ENCODE measurements at regions not wholly inside any gene's neighbourhood (a gene's known extent, or its start where the extent isn't known, plus 50 kb on each side); places are given as distances from the start of the nearest gene placed in this dataset.

DNA sequence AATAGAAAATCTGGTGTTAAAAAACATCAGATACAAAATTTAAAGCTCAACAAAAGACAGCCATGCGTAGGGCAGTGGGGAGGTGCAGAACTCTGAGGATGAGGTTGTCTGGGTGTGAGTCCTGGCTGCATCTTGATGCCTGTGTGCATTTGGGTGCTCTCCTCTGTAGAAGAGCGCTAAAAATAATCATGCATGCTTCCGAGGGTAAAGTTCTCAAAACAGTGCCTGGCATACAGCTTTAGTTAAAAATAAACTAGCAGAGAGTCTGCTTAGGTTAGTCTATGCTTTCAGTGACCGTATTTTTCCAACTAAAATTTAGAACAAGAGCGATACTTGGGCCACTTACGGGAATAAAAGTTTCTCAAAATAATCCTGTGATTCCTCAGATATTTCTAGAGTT lies 55.5 kb upstream of the SPATA31C2 start:
- no peak for DNase-seq (ENCODE audit: extremely low read depth in 1 of 11, low read depth in 9 of 11, low spot score in 4 of 11)

DNA sequence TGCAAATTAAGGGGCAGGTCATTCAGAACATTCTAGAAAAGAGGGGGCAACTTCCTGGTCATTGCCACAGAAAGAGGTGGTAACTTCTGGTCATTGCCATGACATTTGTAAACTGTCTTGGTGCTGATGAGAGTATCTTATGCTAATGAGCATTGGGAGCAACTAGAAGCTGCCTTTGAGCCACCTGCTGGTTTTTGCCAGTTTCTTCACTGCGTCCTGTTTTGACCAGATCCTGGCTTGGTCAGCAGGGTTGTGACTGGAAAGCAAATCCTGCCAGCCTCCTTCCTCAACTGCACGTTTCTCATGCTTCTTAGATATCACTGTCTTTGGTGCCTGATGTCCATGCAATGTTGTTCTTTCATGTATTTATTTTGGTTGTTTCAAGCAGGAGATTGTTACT lies 53.2 kb upstream of the SPATA31C2 start:
- DNase-seq (ENCODE audit: extremely low read depth in 1 of 11, low read depth in 9 of 11, low spot score in 4 of 11): no peak

DNA sequence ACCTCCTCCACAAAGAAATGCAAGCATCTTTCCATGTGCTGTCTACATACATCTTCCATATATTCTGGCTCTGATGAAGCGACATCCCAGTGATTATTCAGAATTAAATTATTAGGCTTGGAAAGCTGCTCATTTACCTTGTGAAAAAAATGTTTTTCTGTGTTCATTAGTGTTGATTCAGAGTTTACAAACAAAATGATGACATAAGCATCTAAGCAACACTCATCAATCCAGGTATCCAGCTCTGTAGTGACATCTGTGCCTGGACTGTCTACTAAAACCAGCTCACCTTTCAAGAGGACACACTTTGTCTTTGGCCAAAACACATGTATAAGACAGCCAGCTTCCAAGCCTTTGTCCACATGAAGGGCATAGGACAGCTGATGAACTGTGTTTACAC lies 51.1 kb upstream of the SPATA31C2 start:
- no peak for DNase-seq (ENCODE audit: extremely low read depth in 1 of 11, low read depth in 9 of 11, low spot score in 4 of 11)

Data from renal cortex interstitium (tissue), 11 donors.